Adrenal gland (tissue), 5 donors: ENCODE measurements at regions not wholly inside any gene's neighbourhood (a gene's known extent, or its start where the extent isn't known, plus 50 kb on each side); places are given as distances from the start of the nearest gene placed in this dataset.

Experiments used
- POLR2A ChIP-seq, 2 donors: fragments of 450-650 bp; IDR thresholded peaks; one replicate each; pipeline ENCODE4 v1.6.1; 2017; ENCODE audit warnings: antibody characterized with exemption in 2 of 2, mild to moderate bottlenecking in 2 of 2, moderate library complexity in 1 of 2
- TF ChIP-seq, protein P1 (sequence below), 6 experiments: fragments of 450-650 bp in 4 of 6; fragments of 200-600 bp in 2 of 6; sonication (generic) in 1 of 6; IDR thresholded peaks; 1 replicate in 5 of 6; 2 replicates in 1 of 6; pipeline versions ENCODE4 v1.5.1 to v1.8.0; 2016 to 2021; ENCODE audit warnings: antibody characterized with exemption in 6 of 6, mild to moderate bottlenecking in 2 of 6, moderate library complexity in 1 of 6
- donor health status: DM: no; HTN: no; CAD: no.

DNA sequence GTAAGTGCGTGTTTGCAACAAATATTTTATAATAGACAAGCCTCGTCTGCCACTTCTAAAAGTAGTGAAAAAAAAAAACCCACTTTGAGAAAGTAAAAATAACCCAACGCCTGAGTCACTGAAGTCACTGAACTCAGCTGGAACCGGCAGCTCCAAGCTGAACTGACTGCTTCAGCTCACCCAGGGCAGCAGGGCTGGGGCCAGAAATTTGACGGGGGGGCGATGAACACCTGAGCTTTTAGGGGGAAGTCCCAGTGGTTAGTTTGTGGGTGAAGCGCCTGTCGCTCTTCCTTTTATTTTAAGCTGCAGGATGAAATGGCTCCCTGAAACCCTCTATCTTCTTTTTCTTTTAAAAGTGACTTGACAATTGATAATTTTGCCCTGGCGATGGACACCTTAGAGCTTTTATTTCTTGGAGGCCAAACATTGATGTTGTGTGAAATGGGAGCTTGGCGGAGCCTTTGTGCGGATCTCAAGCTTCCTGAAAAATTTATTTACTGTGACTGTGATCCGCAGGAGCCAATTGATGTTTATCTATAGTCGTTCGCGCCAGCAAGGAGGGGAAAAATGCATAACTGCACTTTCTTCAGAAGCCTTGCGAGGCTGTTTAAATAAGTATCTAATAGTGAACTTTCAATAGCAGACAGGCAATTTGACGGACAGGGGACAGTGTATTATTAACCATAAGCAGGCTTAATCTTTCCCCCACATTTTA, 173.2 kb upstream of the MYL2 start:
- TF ChIP-seq, protein P1, sequence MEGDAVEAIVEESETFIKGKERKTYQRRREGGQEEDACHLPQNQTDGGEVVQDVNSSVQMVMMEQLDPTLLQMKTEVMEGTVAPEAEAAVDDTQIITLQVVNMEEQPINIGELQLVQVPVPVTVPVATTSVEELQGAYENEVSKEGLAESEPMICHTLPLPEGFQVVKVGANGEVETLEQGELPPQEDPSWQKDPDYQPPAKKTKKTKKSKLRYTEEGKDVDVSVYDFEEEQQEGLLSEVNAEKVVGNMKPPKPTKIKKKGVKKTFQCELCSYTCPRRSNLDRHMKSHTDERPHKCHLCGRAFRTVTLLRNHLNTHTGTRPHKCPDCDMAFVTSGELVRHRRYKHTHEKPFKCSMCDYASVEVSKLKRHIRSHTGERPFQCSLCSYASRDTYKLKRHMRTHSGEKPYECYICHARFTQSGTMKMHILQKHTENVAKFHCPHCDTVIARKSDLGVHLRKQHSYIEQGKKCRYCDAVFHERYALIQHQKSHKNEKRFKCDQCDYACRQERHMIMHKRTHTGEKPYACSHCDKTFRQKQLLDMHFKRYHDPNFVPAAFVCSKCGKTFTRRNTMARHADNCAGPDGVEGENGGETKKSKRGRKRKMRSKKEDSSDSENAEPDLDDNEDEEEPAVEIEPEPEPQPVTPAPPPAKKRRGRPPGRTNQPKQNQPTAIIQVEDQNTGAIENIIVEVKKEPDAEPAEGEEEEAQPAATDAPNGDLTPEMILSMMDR (IDR thresholded peaks at IDR 0.05): no peak
- TF ChIP-seq POLR2A (IDR thresholded peaks at IDR 0.05): no peak
